Mesendoderm (in vitro differentiated cells): ENCODE measurements at regions not wholly inside any gene's neighbourhood (a gene's known extent, or its start where the extent isn't known, plus 50 kb on each side); places are given as distances from the start of the nearest gene placed in this dataset.

Source experiments
- DNase-seq: peaks from one replicate; pipeline ENCODE4 v3.0.0; 2013
- H2AK5ac ChIP-seq: 2 replicates; pipeline ENCODE4 v1.6.1; 2013; ENCODE audit warnings: low read length, inconsistent platforms
- H2BK120ac ChIP-seq: 2 replicates; pipeline ENCODE4 v1.6.1; 2013; ENCODE audit warnings: low read depth, mild to moderate bottlenecking, low read length, moderate library complexity, mixed read lengths
- H2BK15ac ChIP-seq: replicated peaks from 2 replicates; pipeline ENCODE4 v1.6.1; 2013; ENCODE audit warnings: low read depth, mild to moderate bottlenecking, moderate library complexity
- H2BK5ac ChIP-seq: 2 replicates; pipeline ENCODE4 v1.6.1; 2013; ENCODE audit warnings: low read length, inconsistent platforms
- H3K18ac ChIP-seq: 2 replicates; pipeline ENCODE4 v1.6.1; 2013; ENCODE audit warnings: mild to moderate bottlenecking, low read length, mixed read lengths
- H3K23ac ChIP-seq: one replicate; pipeline ENCODE4 v1.6.1; 2013; ENCODE audit warnings: low read length
- H3K27ac ChIP-seq: 2 replicates; pipeline ENCODE4 v1.5.1; 2013; ENCODE audit warnings: low read depth, mild to moderate bottlenecking, inconsistent platforms, low read length, moderate library complexity
- H3K27me3 ChIP-seq: 2 replicates; pipeline ENCODE4 v1.6.1; 2013; ENCODE audit warnings: low read length, control low read depth, mild to moderate bottlenecking, inconsistent platforms; ENCODE audit not compliant: insufficient read depth, poor library complexity
- H3K36me3 ChIP-seq: 2 replicates; pipeline ENCODE4 v1.6.1; 2013; ENCODE audit warnings: low read length, inconsistent platforms; ENCODE audit not compliant: control insufficient read depth, insufficient read depth
- H3K4ac ChIP-seq: one replicate; pipeline ENCODE4 v1.6.1; 2013; ENCODE audit warnings: low read depth, mild to moderate bottlenecking, low read length, moderate library complexity
- H3K4me1 ChIP-seq: 2 replicates; pipeline ENCODE4 v1.6.1; 2013; ENCODE audit warnings: low read depth, low read length, inconsistent platforms; ENCODE audit not compliant: control insufficient read depth
- H3K4me2 ChIP-seq: 2 replicates; pipeline ENCODE4 v1.6.1; 2013; ENCODE audit warnings: low read length
- H3K4me3 ChIP-seq: 2 replicates; pipeline ENCODE4 v1.5.1; 2013; ENCODE audit warnings: mild to moderate bottlenecking, low read length
- H3K56ac ChIP-seq: one replicate; pipeline ENCODE4 v1.6.1; 2013; ENCODE audit warnings: low read length
- H3K79me1 ChIP-seq: 2 replicates; pipeline ENCODE4 v1.6.1; 2013; ENCODE audit warnings: low read length, inconsistent platforms
- H3K79me2 ChIP-seq: 2 replicates; pipeline ENCODE4 v1.6.1; 2013; ENCODE audit warnings: mild to moderate bottlenecking, low read length; ENCODE audit not compliant: control insufficient read depth, insufficient read depth
- H3K9ac ChIP-seq: 2 replicates; pipeline ENCODE4 v1.6.1; 2013; ENCODE audit warnings: low read length, inconsistent platforms
- H4K5ac ChIP-seq: one replicate; pipeline ENCODE4 v1.6.1; 2013; ENCODE audit warnings: low read length
- H4K8ac ChIP-seq: one replicate; pipeline ENCODE4 v1.6.1; 2013; ENCODE audit warnings: low read depth, mild to moderate bottlenecking, control low read depth, low read length, moderate library complexity
- WGBS: extraction: QIAGEN DNeasy Blood & Tissue Kit; methylation state at CpG from one replicate; pipeline ENCODE4 v1.1.7; 2013; ENCODE audit warnings: low lambda C conversion rate, missing lambda C conversion rate; ENCODE audit not compliant: insufficient coverage; ENCODE audit errors: extremely low coverage; 5-methylcytosine and 5-hydroxymethylcytosine counted together

DNA sequence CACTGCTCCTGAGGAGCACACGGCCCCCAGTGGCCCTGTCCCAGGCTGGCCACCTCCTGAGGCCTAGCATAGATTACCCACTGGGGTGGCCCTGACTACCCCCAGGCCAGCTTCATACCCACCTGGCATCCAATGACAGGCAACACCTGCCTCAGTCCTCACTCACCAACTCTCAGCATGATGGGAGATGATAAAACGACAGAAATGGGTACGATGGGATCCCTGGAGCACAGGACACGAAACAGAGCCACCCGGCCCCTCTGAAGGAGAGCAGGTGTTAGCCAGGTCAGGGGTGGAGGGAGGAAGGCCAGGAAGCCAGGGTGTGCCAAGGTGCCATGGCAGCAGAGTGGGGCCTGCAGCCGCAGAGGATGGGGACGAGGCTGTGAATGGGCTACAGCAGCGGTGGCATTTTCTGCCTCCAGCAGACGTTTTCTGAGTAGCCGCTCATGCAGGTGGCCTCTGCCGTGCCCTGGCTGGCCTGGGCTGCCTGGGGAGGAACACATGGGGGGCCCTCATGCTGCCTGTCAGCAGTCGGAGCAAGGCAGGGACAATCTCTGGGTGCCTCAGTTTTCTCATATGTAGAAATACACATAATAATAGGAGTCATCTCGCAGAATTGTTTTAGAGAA lies 50.2 kb upstream of the FGF3 start:
- Histone ChIP-seq H3K4ac (no peak overlapping the region), H4K5ac (no peak overlapping the region), H3K56ac (no peak overlapping the region), H2BK5ac (no peak overlapping the region), H3K4me1 (no peaks in the 10 kb centered on the region), H3K9ac (no peak overlapping the region), H3K23ac (no peak overlapping the region), H3K4me2 (no peak overlapping the region), H3K36me3 (no peaks in the 10 kb centered on the region), H3K27ac (no peak overlapping the region), H3K18ac (no peak overlapping the region), H4K8ac (no peak overlapping the region), H2BK15ac (no peak overlapping the region), H3K4me3 (no peak overlapping the region), H2AK5ac (no peak overlapping the region), H2BK120ac (no peak overlapping the region), H3K79me1 (no peaks in the 10 kb centered on the region), H3K27me3 (no peaks in the 10 kb centered on the region), H3K79me2 (no peaks in the 10 kb centered on the region)
- DNase-seq = no peak
- no CpG with 5 or more reads among the region's 13 CpGs for WGBS

DNA sequence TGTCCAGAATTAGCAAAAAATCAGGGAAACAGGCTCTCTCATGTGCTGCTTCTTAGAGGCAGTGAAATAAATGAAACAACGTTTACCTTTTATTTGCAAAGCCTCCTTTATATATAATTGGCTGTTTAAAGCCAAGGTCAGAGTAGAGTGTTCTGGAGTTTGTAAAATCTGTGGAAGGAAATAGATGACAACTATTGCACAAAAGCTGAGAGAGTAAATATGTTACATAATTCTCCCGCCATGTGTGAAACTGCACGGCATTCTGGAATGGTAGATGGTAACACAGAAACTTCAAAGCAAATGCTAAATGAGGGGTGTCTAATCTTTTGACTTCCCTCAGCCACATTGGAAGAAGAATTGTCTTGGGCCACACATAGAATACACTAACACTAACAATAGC lies 51.5 kb upstream of the FGF3 start:
- no peak overlapping the region for H3K4me2 ChIP-seq
- no peak overlapping the region for H2BK5ac ChIP-seq
- no peak overlapping the region for H3K23ac ChIP-seq
- no peak overlapping the region for H3K9ac ChIP-seq
- H3K4me1 ChIP-seq = no peaks in the 10 kb centered on the region
- H3K4me3 ChIP-seq = no peak overlapping the region
- H3K27me3 ChIP-seq = no peaks in the 10 kb centered on the region
- H3K56ac ChIP-seq = no peak overlapping the region
- no peaks in the 10 kb centered on the region for H3K36me3 ChIP-seq
- no peak overlapping the region for H3K18ac ChIP-seq
- no peak overlapping the region for H2AK5ac ChIP-seq
- H3K79me2 ChIP-seq = no peaks in the 10 kb centered on the region
- H3K27ac ChIP-seq = no peak overlapping the region
- H2BK120ac ChIP-seq = no peak overlapping the region
- DNase-seq = no peak
- no peak overlapping the region for H3K4ac ChIP-seq
- H4K8ac ChIP-seq = no peak overlapping the region
- WGBS = no CpG with 5 or more reads among the region's 3 CpGs
- H3K79me1 ChIP-seq = no peaks in the 10 kb centered on the region
- no peak overlapping the region for H4K5ac ChIP-seq
- no peak overlapping the region for H2BK15ac ChIP-seq

DNA sequence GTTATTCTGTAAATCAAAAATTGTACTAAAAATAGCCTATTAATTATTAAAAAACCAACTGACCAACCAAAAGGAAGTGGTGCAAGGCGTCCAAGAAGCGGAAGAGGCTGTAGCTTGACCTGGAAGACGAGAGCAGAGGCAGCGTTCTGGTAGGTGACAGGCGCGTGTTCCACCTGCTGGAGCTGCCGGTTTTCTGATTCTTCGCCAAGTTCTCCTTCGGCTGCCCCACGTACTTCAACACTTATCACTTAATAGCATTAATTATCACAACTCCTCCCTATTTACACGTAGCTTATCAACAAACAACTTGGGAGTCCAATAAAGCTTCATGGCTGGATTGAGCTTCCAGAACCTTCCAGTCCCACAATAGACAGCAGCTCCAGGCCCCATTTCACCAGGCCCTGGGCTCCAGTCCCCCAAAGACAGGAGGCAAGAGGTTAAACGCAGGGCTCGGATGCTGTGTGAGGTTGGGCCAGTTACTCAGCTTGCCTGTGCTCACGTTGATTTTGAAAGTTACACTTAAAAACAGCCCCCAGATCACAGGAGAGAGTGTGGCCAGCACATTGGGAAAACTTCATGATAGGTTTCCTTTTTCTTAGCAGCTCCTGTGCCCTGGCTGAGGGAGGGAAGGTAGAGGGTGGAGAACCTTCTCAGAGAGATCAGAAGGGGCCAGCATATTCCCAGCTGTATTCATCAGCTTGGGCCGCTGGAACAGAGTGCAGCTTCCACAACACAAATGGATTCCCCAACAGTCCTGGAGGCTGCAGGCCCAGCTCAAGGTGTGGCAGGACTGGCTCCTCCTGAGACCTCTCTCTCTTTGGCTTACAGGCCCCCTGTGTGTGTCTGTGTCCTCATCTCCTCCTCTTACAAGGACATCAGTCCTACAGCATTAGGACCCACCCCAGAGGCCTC lies 54.2 kb upstream of the FGF3 start:
- Histone ChIP-seq H3K9ac (no peak overlapping the region), H3K18ac (no peak overlapping the region), H3K27ac (no peak overlapping the region), H3K4ac (no peak overlapping the region), H3K23ac (no peak overlapping the region), H2BK120ac (no peak overlapping the region), H3K79me1 (no peaks in the 10 kb centered on the region), H3K4me3 (no peak overlapping the region), H4K5ac (no peak overlapping the region), H3K79me2 (no peaks in the 10 kb centered on the region), H3K36me3 (no peaks in the 10 kb centered on the region), H2BK15ac (no peak overlapping the region), H4K8ac (no peak overlapping the region), H2BK5ac (no peak overlapping the region), H3K4me2 (no peak overlapping the region), H2AK5ac (no peak overlapping the region), H3K4me1 (no peaks in the 10 kb centered on the region), H3K56ac (no peak overlapping the region), H3K27me3 (no peaks in the 10 kb centered on the region)
- 100% methylated on average over 2 of the region's 15 CpGs for WGBS
- no peak for DNase-seq

GRCh38 chr11:69874178-69874983 lies 55.2 kb upstream of the FGF3 start:
- no peak overlapping the region for H3K9ac ChIP-seq
- no CpG with 5 or more reads among the region's 22 CpGs for WGBS
- no peak overlapping the region for H3K56ac ChIP-seq
- H3K18ac ChIP-seq = no peak overlapping the region
- no peak overlapping the region for H3K4me2 ChIP-seq
- H3K4ac ChIP-seq = no peak overlapping the region
- no peak for DNase-seq
- no peaks in the 10 kb centered on the region for H3K79me2 ChIP-seq
- H3K4me3 ChIP-seq = no peak overlapping the region
- no peaks in the 10 kb centered on the region for H3K79me1 ChIP-seq
- H3K27me3 ChIP-seq = no peaks in the 10 kb centered on the region
- no peak overlapping the region for H4K5ac ChIP-seq
- H4K8ac ChIP-seq = no peak overlapping the region
- H3K4me1 ChIP-seq = no peaks in the 10 kb centered on the region
- no peak overlapping the region for H2BK120ac ChIP-seq
- H2BK15ac ChIP-seq = no peak overlapping the region
- no peaks in the 10 kb centered on the region for H3K36me3 ChIP-seq
- H2AK5ac ChIP-seq = no peak overlapping the region
- H3K27ac ChIP-seq = no peak overlapping the region
- H3K23ac ChIP-seq = no peak overlapping the region
- no peak overlapping the region for H2BK5ac ChIP-seq

- H3K18ac ChIP-seq = no peak overlapping the region
- H3K4ac ChIP-seq = no peak overlapping the region
- H3K23ac ChIP-seq = no peak overlapping the region
- H3K27ac ChIP-seq = no peak overlapping the region
- no CpG with 5 or more reads among the region's 21 CpGs for WGBS
- no peak for DNase-seq
- no peaks in the 10 kb centered on the region for H3K79me1 ChIP-seq
- no peak overlapping the region for H2BK15ac ChIP-seq
- H3K56ac ChIP-seq = no peak overlapping the region
- no peak overlapping the region for H2BK120ac ChIP-seq
- H2BK5ac ChIP-seq = no peak overlapping the region
- no peaks in the 10 kb centered on the region for H3K36me3 ChIP-seq
- H4K8ac ChIP-seq = no peak overlapping the region
- H4K5ac ChIP-seq = no peak overlapping the region
- no peak overlapping the region for H3K4me3 ChIP-seq
- no peaks in the 10 kb centered on the region for H3K4me1 ChIP-seq
- H2AK5ac ChIP-seq = no peak overlapping the region
- no peaks in the 10 kb centered on the region for H3K27me3 ChIP-seq
- H3K9ac ChIP-seq = no peak overlapping the region
- H3K4me2 ChIP-seq = no peak overlapping the region
- no peaks in the 10 kb centered on the region for H3K79me2 ChIP-seq
These were observed 55.9 kb upstream of the FGF3 start for GRCh38 chr11:69874984-69875624.
